GM21447 (cell line): ENCODE measurements at regions not wholly inside any gene's neighbourhood (a gene's known extent, or its start where the extent isn't known, plus 50 kb on each side); places are given as distances from the start of the nearest gene placed in this dataset.

ENCODE experiments used
- ATAC-seq: cut with Tn5 transposase; IDR thresholded peaks from one replicate; pipeline ENCODE4 v1.9.1; 2021; ENCODE audit not compliant: unreplicated experiment

- ATAC-seq = no peak
Observed at GRCh38 chr4:122555216-122555615, 65.7 kb downstream of the IL21 start.

- no peak for ATAC-seq
Observed at GRCh38 chr4:122553432-122553831, 67.4 kb downstream of the IL21 start.

- no peak for ATAC-seq
Observed at GRCh38 chr4:122552898-122553297, 68.0 kb downstream of the IL21 start.

- no peak for ATAC-seq
Observed at GRCh38 chr4:122548886-122549630, 71.8 kb downstream of the IL21 start.

- no peak for ATAC-seq
Observed at GRCh38 chr4:122548452-122548851, 72.4 kb downstream of the IL21 start.

- peak; percentile 90 for ATAC-seq
Observed at GRCh38 chr4:122542411-122543236, 78.2 kb downstream of the IL21 start.

- ATAC-seq = peak; percentile 10
Observed at GRCh38 chr4:122541996-122542395, 78.9 kb downstream of the IL21 start.

- ATAC-seq = no peak
Observed at GRCh38 chr4:122540838-122541237, 80.0 kb downstream of the IL21 start.

GRCh38 chr4:122539861-122540465 is 80.9 kb downstream of the IL21 start:
- ATAC-seq = no peak

- no peak for ATAC-seq
Observed at GRCh38 chr4:122537388-122538135, 81.0 kb upstream of the IL2 start.

GRCh38 chr4:122536001-122536400 is 79.5 kb upstream of the IL2 start:
- no peak for ATAC-seq

GRCh38 chr4:122534776-122535175 is 78.3 kb upstream of the IL2 start:
- no peak for ATAC-seq

- ATAC-seq = no peak
Observed at GRCh38 chr4:122533841-122534240, 77.3 kb upstream of the IL2 start.

GRCh38 chr4:122532766-122533165 is 76.2 kb upstream of the IL2 start:
- ATAC-seq = no peak

GRCh38 chr4:122531514-122531913 is 75.0 kb upstream of the IL2 start:
- no peak for ATAC-seq

GRCh38 chr4:122531038-122531437 is 74.5 kb upstream of the IL2 start:
- ATAC-seq = no peak

GRCh38 chr4:122528879-122529278 is 72.4 kb upstream of the IL2 start:
- ATAC-seq = no peak

- ATAC-seq = no peak
Observed at GRCh38 chr4:122525865-122526264, 69.3 kb upstream of the IL2 start.

GRCh38 chr4:122524176-122524575 is 67.7 kb upstream of the IL2 start:
- ATAC-seq = no peak

GRCh38 chr4:122522944-122523343 is 66.4 kb upstream of the IL2 start:
- ATAC-seq = no peak

- ATAC-seq = no peak
Observed at GRCh38 chr4:122517345-122517744, 60.8 kb upstream of the IL2 start.
